WTC11 (cell line): ENCODE measurements at regions not wholly inside any gene's neighbourhood (a gene's known extent, or its start where the extent isn't known, plus 50 kb on each side); places are given as distances from the start of the nearest gene placed in this dataset.

Experiments
- ELF4 ChIP-seq: sonication (generic); formaldehyde crosslinking; IDR thresholded peaks from 2 replicates; pipeline ENCODE4 v1.8.1; 2022; ENCODE audit warnings: low read depth, mild to moderate bottlenecking, moderate library complexity, missing genetic modification reagents
- NFE2L1 ChIP-seq: sonication (generic); formaldehyde crosslinking; IDR thresholded peaks from 2 replicates; pipeline ENCODE4 v1.8.1; 2023; ENCODE audit warnings: missing genetic modification reagents
- NFYB ChIP-seq: sonication (generic); formaldehyde crosslinking; conservative IDR thresholded peaks from 2 replicates; pipeline ENCODE4 v1.8.0; 2022; ENCODE audit warnings: low read depth, missing genetic modification reagents
- RELA ChIP-seq: sonication (generic); formaldehyde crosslinking; IDR thresholded peaks from 2 replicates; pipeline ENCODE4 v1.8.1; 2022; ENCODE audit warnings: missing genetic modification reagents, mild to moderate bottlenecking, borderline replicate concordance
- TF ChIP-seq, protein P1 (sequence below): fragments of 200-600 bp; IDR thresholded peaks from 2 replicates; pipeline ENCODE4 v1.8.0; 2022; ENCODE audit warnings: antibody characterized with exemption
- TF ChIP-seq, protein P2 (sequence below): sonication (generic); formaldehyde crosslinking; IDR thresholded peaks from 2 replicates; pipeline ENCODE4 v1.8.1; 2023; ENCODE audit warnings: mild to moderate bottlenecking, moderate library complexity, missing genetic modification reagents

DNA sequence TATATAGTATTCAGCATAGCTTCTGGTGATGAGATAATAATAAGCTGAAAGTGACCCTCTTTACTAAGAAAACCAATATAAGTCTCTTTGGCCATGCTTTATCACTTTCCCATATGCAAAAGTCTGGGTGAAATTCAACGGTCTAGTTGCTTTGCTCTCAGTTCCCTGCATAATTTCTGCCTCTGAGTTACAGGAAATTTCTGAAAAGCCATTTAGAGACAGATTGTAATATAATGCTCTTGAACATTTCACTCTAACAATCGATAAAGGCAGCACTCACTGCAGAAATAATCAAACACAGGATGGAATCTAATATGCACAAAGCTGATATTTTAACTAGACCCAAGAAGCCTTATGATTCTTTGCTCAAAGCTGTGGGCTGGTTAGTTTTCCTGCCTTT, 100.1 kb upstream of the LIFR start:
- no peak for TF ChIP-seq NFYB (CRISPR knock-in tag)
- TF ChIP-seq, protein P1, sequence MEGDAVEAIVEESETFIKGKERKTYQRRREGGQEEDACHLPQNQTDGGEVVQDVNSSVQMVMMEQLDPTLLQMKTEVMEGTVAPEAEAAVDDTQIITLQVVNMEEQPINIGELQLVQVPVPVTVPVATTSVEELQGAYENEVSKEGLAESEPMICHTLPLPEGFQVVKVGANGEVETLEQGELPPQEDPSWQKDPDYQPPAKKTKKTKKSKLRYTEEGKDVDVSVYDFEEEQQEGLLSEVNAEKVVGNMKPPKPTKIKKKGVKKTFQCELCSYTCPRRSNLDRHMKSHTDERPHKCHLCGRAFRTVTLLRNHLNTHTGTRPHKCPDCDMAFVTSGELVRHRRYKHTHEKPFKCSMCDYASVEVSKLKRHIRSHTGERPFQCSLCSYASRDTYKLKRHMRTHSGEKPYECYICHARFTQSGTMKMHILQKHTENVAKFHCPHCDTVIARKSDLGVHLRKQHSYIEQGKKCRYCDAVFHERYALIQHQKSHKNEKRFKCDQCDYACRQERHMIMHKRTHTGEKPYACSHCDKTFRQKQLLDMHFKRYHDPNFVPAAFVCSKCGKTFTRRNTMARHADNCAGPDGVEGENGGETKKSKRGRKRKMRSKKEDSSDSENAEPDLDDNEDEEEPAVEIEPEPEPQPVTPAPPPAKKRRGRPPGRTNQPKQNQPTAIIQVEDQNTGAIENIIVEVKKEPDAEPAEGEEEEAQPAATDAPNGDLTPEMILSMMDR = no peak
- no peak for TF ChIP-seq RELA (CRISPR knock-in tag)
- TF ChIP-seq ELF4 (CRISPR knock-in tag) = no peak
- TF ChIP-seq, protein P2, sequence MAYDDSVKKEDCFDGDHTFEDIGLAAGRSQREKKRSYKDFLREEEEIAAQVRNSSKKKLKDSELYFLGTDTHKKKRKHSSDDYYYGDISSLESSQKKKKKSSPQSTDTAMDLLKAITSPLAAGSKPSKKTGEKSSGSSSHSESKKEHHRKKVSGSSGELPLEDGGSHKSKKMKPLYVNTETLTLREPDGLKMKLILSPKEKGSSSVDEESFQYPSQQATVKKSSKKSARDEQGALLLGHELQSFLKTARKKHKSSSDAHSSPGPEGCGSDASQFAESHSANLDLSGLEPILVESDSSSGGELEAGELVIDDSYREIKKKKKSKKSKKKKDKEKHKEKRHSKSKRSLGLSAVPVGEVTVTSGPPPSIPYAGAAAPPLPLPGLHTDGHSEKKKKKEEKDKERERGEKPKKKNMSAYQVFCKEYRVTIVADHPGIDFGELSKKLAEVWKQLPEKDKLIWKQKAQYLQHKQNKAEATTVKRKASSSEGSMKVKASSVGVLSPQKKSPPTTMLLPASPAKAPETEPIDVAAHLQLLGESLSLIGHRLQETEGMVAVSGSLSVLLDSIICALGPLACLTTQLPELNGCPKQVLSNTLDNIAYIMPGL (CRISPR knock-in tag) = no peak
- TF ChIP-seq NFE2L1 (CRISPR knock-in tag) = no peak
